GM18951 (cell line): ENCODE measurements at regions not wholly inside any gene's neighbourhood (a gene's known extent, or its start where the extent isn't known, plus 50 kb on each side); places are given as distances from the start of the nearest gene placed in this dataset.

Experiments used
- POLR2A ChIP-seq: IDR thresholded peaks from 4 replicates; pipeline ENCODE4 v1.6.1; 2011; ENCODE audit warnings: mild to moderate bottlenecking; ENCODE audit not compliant: insufficient read length, insufficient read depth; ENCODE audit errors: extremely low read depth
- in situ Hi-C: fragments of 300-500 bp; cut with MboI; formaldehyde crosslinking; loops from one replicate; pipeline ENCODE4 v1.12.0; 2022; ENCODE audit warnings: low sequenced_read_pairs, mixed read lengths, inconsistent platforms; ENCODE audit not compliant: unreplicated experiment

- in situ Hi-C loops = no loop called here
Observed at GRCh38 chr6:19424853-19425252, 412.3 kb upstream of the ID4 start.

GRCh38 chr6:19427548-19427947 is 409.6 kb upstream of the ID4 start:
- in situ Hi-C loops = no loop called here
- no peak for TF ChIP-seq POLR2A

More at GRCh38 chr6:19424853-19425252, 412.3 kb upstream of the ID4 start:
- no peak for TF ChIP-seq POLR2A

- in situ Hi-C loops = no loop called here
- TF ChIP-seq POLR2A = no peak
Observed at GRCh38 chr6:19432966-19433498, 404.1 kb upstream of the ID4 start.

- TF ChIP-seq POLR2A = no peak
- in situ Hi-C loops = no loop called here
Observed at GRCh38 chr6:19434065-19434464, 403.1 kb upstream of the ID4 start.

- in situ Hi-C loops = no loop called here
- no peak for TF ChIP-seq POLR2A
Observed at GRCh38 chr6:19435755-19436154, 401.4 kb upstream of the ID4 start.

GRCh38 chr6:19438566-19439353 is 398.4 kb upstream of the ID4 start:
- in situ Hi-C loops = no loop called here
- TF ChIP-seq POLR2A = no peak

- in situ Hi-C loops = no loop called here
Observed at GRCh38 chr6:19440531-19440930, 396.6 kb upstream of the ID4 start.

GRCh38 chr6:19443411-19443810 is 393.8 kb upstream of the ID4 start:
- in situ Hi-C loops = no loop called here

More at GRCh38 chr6:19440531-19440930, 396.6 kb upstream of the ID4 start:
- TF ChIP-seq POLR2A = no peak

GRCh38 chr6:19444041-19444440 is 393.1 kb upstream of the ID4 start:
- in situ Hi-C loops = no loop called here
- TF ChIP-seq POLR2A = no peak

More at GRCh38 chr6:19443411-19443810, 393.8 kb upstream of the ID4 start:
- no peak for TF ChIP-seq POLR2A

GRCh38 chr6:19444481-19444880 is 392.7 kb upstream of the ID4 start:
- no peak for TF ChIP-seq POLR2A
- in situ Hi-C loops = no loop called here

- TF ChIP-seq POLR2A = no peak
- in situ Hi-C loops = no loop called here
Observed at GRCh38 chr6:19446570-19446969, 390.6 kb upstream of the ID4 start.

- in situ Hi-C loops = no loop called here
- no peak for TF ChIP-seq POLR2A
Observed at GRCh38 chr6:19450651-19451050, 386.5 kb upstream of the ID4 start.

GRCh38 chr6:19452495-19452894 is 384.7 kb upstream of the ID4 start:
- no peak for TF ChIP-seq POLR2A
- in situ Hi-C loops = no loop called here

- in situ Hi-C loops = no loop called here
- no peak for TF ChIP-seq POLR2A
Observed at GRCh38 chr6:19454001-19454720, 383.0 kb upstream of the ID4 start.

- in situ Hi-C loops = no loop called here
- no peak for TF ChIP-seq POLR2A
Observed at GRCh38 chr6:19454721-19455392, 382.3 kb upstream of the ID4 start.
